IMR-90 (cell line): ENCODE measurements at regions not wholly inside any gene's neighbourhood (a gene's known extent, or its start where the extent isn't known, plus 50 kb on each side); places are given as distances from the start of the nearest gene placed in this dataset.
A peak's percentile ranks its signal among the peaks of the same experiment; 100 is the strongest.

ENCODE experiments used
- ATAC-seq: fragments of 200-7000 bp; cut with Tn5 transposase; 2 replicates; pipeline ENCODE4 v1.9.1; 2020; ENCODE audit warnings: low read depth, mild to moderate bottlenecking, moderate library complexity
- BruUV-seq: library from RNA; stranded (reverse); fragments of 400-500 nt; replicated peaks from 2 replicates; lab custom pipeline; 2021; lab: Mats Ljungman, UMichigan
- CTCF ChIA-PET: fragments of 300-600 bp; formaldehyde crosslinking; extraction: SDS; loops from one replicate; lab custom pipeline; 2021; ENCODE audit warnings: antibody characterized with exemption; lab: Yijun Ruan, JAX
- POLR2A ChIA-PET: fragments of 300-600 bp; sonication (Branson Sonifier 250); formaldehyde crosslinking; loops from one replicate; lab custom pipeline; 2022; ENCODE audit warnings: antibody characterized with exemption; ENCODE audit not compliant: unreplicated experiment; lab: Charles Lee
- DNase-seq: peaks from one replicate; pipeline ENCODE4 v3.0.0; 2013
- H2AFZ ChIP-seq: replicated peaks from 2 replicates; pipeline ENCODE3; 2013; ENCODE audit warnings: low read length, mild to moderate bottlenecking; ENCODE audit not compliant: poor library complexity
- H2AK5ac ChIP-seq: 2 replicates; pipeline ENCODE4 v1.6.1; 2013; ENCODE audit warnings: low read depth, low read length, inconsistent platforms
- H2AK9ac ChIP-seq: replicated peaks from 2 replicates; pipeline ENCODE3; 2013; ENCODE audit warnings: mild to moderate bottlenecking, low read depth, low read length, moderate library complexity; ENCODE audit not compliant: poor library complexity
- H2BK120ac ChIP-seq: 2 replicates; pipeline ENCODE4 v1.6.1; 2013; ENCODE audit warnings: low read depth, low read length, inconsistent platforms
- H2BK15ac ChIP-seq: 3 replicates; pipeline ENCODE4 v1.6.1; 2013; ENCODE audit warnings: low read depth, low read length, inconsistent platforms
- H2BK20ac ChIP-seq: 2 replicates; pipeline ENCODE4 v1.6.1; 2013; ENCODE audit warnings: low read depth, mild to moderate bottlenecking, inconsistent platforms, low read length, moderate library complexity
- H2BK5ac ChIP-seq: 2 replicates; pipeline ENCODE4 v1.6.1; 2013; ENCODE audit warnings: mild to moderate bottlenecking, low read depth, low read length, inconsistent platforms; ENCODE audit not compliant: poor library complexity, severe bottlenecking
- H3K14ac ChIP-seq: replicated peaks from 2 replicates; pipeline ENCODE4 v1.6.1; 2013; ENCODE audit warnings: low read depth, low read length, inconsistent platforms
- H3K18ac ChIP-seq: 2 replicates; pipeline ENCODE4 v1.6.1; 2013; ENCODE audit warnings: low read depth, low read length, control low read depth
- H3K23ac ChIP-seq: 2 replicates; pipeline ENCODE4 v1.6.1; 2013; ENCODE audit warnings: low read depth, low read length, inconsistent platforms
- H3K27ac ChIP-seq: 2 replicates; pipeline ENCODE4 v1.5.1; 2013; ENCODE audit warnings: mild to moderate bottlenecking, control low read depth, low read length; ENCODE audit not compliant: insufficient read depth
- H3K27me3 ChIP-seq: 2 replicates; pipeline ENCODE4 v1.6.1; 2013; ENCODE audit warnings: low read length; ENCODE audit not compliant: control insufficient read depth, insufficient read depth
- H3K36me3 ChIP-seq: 2 replicates; pipeline ENCODE4 v1.6.1; 2013; ENCODE audit warnings: low read length, mixed read lengths; ENCODE audit not compliant: control insufficient read depth, insufficient read depth
- H3K4ac ChIP-seq: 2 replicates; pipeline ENCODE4 v1.6.1; 2013; ENCODE audit warnings: low read depth, low read length, inconsistent platforms
- H3K4me1 ChIP-seq: 2 replicates; pipeline ENCODE4 v1.6.1; 2013; ENCODE audit warnings: low read length, mixed read lengths; ENCODE audit not compliant: control insufficient read depth, insufficient read depth
- H3K4me2 ChIP-seq: 2 replicates; pipeline ENCODE4 v1.6.1; 2013; ENCODE audit warnings: low read depth, mild to moderate bottlenecking, control low read depth, low read length, moderate library complexity
- H3K4me3 ChIP-seq: 2 replicates; pipeline ENCODE4 v1.5.1; 2013; ENCODE audit warnings: low read depth, mild to moderate bottlenecking, control low read depth, low read length, moderate library complexity; ENCODE audit not compliant: insufficient read depth
- H3K56ac ChIP-seq: 2 replicates; pipeline ENCODE4 v1.6.1; 2013; ENCODE audit warnings: low read length, inconsistent platforms; ENCODE audit not compliant: insufficient read depth; ENCODE audit errors: extremely low read depth
- H3K79me1 ChIP-seq, 2 experiments: 2 replicates each; pipeline ENCODE4 v1.6.1; 2013; ENCODE audit warnings: low read length in 2 of 2, inconsistent platforms in 1 of 2, low read depth in 1 of 2
- H3K9ac ChIP-seq: 2 replicates; pipeline ENCODE4 v1.6.1; 2013; ENCODE audit warnings: low read depth, low read length, control low read depth
- H3K9me1 ChIP-seq: 2 replicates; pipeline ENCODE4 v1.6.1; 2013; ENCODE audit warnings: low read length, inconsistent platforms; ENCODE audit not compliant: insufficient read depth
- H3K9me3 ChIP-seq: 2 replicates; pipeline ENCODE4 v1.6.1; 2013; ENCODE audit warnings: low read length; ENCODE audit not compliant: control insufficient read depth, insufficient read depth
- H4K20me1 ChIP-seq: 2 replicates; pipeline ENCODE4 v1.6.1; 2013; ENCODE audit warnings: low read length, inconsistent platforms; ENCODE audit not compliant: insufficient read depth
- H4K5ac ChIP-seq: 2 replicates; pipeline ENCODE4 v1.6.1; 2013; ENCODE audit warnings: mild to moderate bottlenecking, low read depth, low read length, control low read depth
- H4K8ac ChIP-seq, 2 experiments: 2 replicates each; pipeline ENCODE4 v1.6.1; 2013; ENCODE audit warnings: low read depth in 2 of 2, low read length in 2 of 2, control low read depth in 1 of 2, inconsistent platforms in 1 of 2
- H4K91ac ChIP-seq: 2 replicates; pipeline ENCODE4 v1.6.1; 2013; ENCODE audit warnings: low read depth, low read length, inconsistent platforms; ENCODE audit not compliant: insufficient read depth
- BHLHE40 ChIP-seq: fragments of 150-350 bp; IDR thresholded peaks from 2 replicates; pipeline ENCODE4 v1.6.1; 2016; ENCODE audit warnings: mild to moderate bottlenecking, low read depth, low read length
- CEBPB ChIP-seq: IDR thresholded peaks from 2 replicates; pipeline ENCODE4 v1.6.1; 2012; ENCODE audit warnings: low read depth, low read length, improper control_type of control experiment
- CHD1 ChIP-seq: IDR thresholded peaks from 2 replicates; pipeline ENCODE4 v1.6.1; 2012; ENCODE audit warnings: low read depth, low read length, improper control_type of control experiment
- CTCF ChIP-seq: conservative IDR thresholded peaks from 2 replicates; pipeline ENCODE4 v1.5.1; 2012; ENCODE audit warnings: mild to moderate bottlenecking, low read depth, low read length, improper control_type of control experiment
- FOS ChIP-seq: fragments of 150-350 bp; IDR thresholded peaks from 2 replicates; pipeline ENCODE4 v1.6.1; 2016; ENCODE audit warnings: low read depth, low read length
- MXI1 ChIP-seq: IDR thresholded peaks from 2 replicates; pipeline ENCODE4 v1.6.1; 2012; ENCODE audit warnings: low read depth, mild to moderate bottlenecking, low read length, moderate library complexity, borderline replicate concordance
- NFE2L2 ChIP-seq: fragments of 150-350 bp; IDR thresholded peaks from 2 replicates; pipeline ENCODE4 v1.6.1; 2016; ENCODE audit warnings: low read depth, mild to moderate bottlenecking, low read length
- POLR2A ChIP-seq: IDR thresholded peaks from 2 replicates; pipeline ENCODE4 v1.6.1; 2012; ENCODE audit warnings: mild to moderate bottlenecking, low read depth, low read length
- RAD21 ChIP-seq: IDR thresholded peaks from 2 replicates; pipeline ENCODE4 v1.6.1; 2012; ENCODE audit warnings: low read length, improper control_type of control experiment
- RCOR1 ChIP-seq: IDR thresholded peaks from 2 replicates; pipeline ENCODE4 v1.6.1; 2012; ENCODE audit warnings: mild to moderate bottlenecking, low read length, improper control_type of control experiment; ENCODE audit not compliant: insufficient replicate concordance
- RFX5 ChIP-seq: IDR thresholded peaks from 2 replicates; pipeline ENCODE4 v1.8.0; 2012; ENCODE audit warnings: low read depth, mild to moderate bottlenecking, low read length, moderate library complexity
- SMC3 ChIP-seq: fragments of 150-350 bp; IDR thresholded peaks from 2 replicates; pipeline ENCODE4 v1.6.1; 2016; ENCODE audit warnings: low read depth, mild to moderate bottlenecking, antibody characterized with exemption, low read length, moderate library complexity
- USF2 ChIP-seq: fragments of 150-350 bp; IDR thresholded peaks from 2 replicates; pipeline ENCODE4 v1.6.1; 2017; ENCODE audit warnings: mild to moderate bottlenecking, antibody characterized with exemption, low read length, low read depth
- WGBS, 2 experiments: methylation state at CpG; one replicate each; pipeline versions ENCODE4 v1.1.5 to v1.1.7; 2013; ENCODE audit warnings: missing lambda C conversion rate in 2 of 2; ENCODE audit not compliant: insufficient read length in 1 of 2; ENCODE audit errors: extremely low coverage in 2 of 2; 5-methylcytosine and 5-hydroxymethylcytosine counted together
- dilution Hi-C: fragments of 300-500 bp; cut with HindIII; formaldehyde crosslinking; loops from one replicate; pipeline ENCODE4 v1.14.3; 2018; ENCODE audit warnings: low sequenced_read_pairs; ENCODE audit not compliant: unreplicated experiment
- in situ Hi-C: fragments of 300-500 bp; cut with MboI; formaldehyde crosslinking; loops from 3 replicates; pipeline ENCODE4 v1.14.3; 2019; ENCODE audit warnings: low sequenced_read_pairs, inconsistent platforms, mixed read lengths
- intact Hi-C: fragments of 100-400 bp; cut with micrococcal nuclease; formaldehyde crosslinking; loops from 2 replicates; pipeline ENCODE4 v1.10.0; 2022

GRCh38 chr5:126364206-126364902 lies 58.9 kb upstream of the GRAMD2B start:
- Histone ChIP-seq H2BK20ac (peak overlapping the region; percentile 12; the same call in 1 of the 2 replicates), H3K9me1 (peaks cover 6% of the 10 kb centered on the region; the same call in 1 of the 2 replicates), H3K9me3 (no peaks in the 10 kb centered on the region), H4K8ac (peak overlapping the region in 1 of 2 experiments; percentile 75; a peak in 2 of 4 replicates), H3K4me2 (peak overlapping the region; percentile 51; the same call in 1 of the 2 replicates), H2BK5ac (peak overlapping the region; percentile 84), H2AK5ac (peak overlapping the region; percentile 67; the same call in 1 of the 2 replicates), H3K36me3 (no peaks in the 10 kb centered on the region), H3K27ac (peak overlapping the region; percentile 50; the same call in 1 of the 2 replicates), H3K14ac (peak overlapping the region; percentile 18), H3K18ac (peak overlapping the region; percentile 94), H3K23ac (peak overlapping the region; percentile 7; the same call in 1 of the 2 replicates), H2BK15ac (peak overlapping the region; percentile 86; the same call in 2 of the 3 replicates), H3K4me3 (no peak overlapping the region), H3K4me1 (peaks cover 8% of the 10 kb centered on the region), H3K56ac (no peak overlapping the region), H2AK9ac (no peak overlapping the region), H3K4ac (peak overlapping the region; percentile 58), H4K5ac (peak overlapping the region; percentile 90), H3K27me3 (no peaks in the 10 kb centered on the region), H2BK120ac (peak overlapping the region; percentile 52), H3K9ac (no peak overlapping the region), H2AFZ (peak overlapping the region; percentile 84), H3K79me1 (no peaks in the 10 kb centered on the region), H4K20me1 (no peaks in the 10 kb centered on the region), H4K91ac (peak overlapping the region; percentile 80)
- no peak for TF ChIP-seq USF2
- TF ChIP-seq SMC3 = no peak
- no peak for TF ChIP-seq POLR2A
- TF ChIP-seq CTCF = no peak
- TF ChIP-seq MXI1 = no peak
- TF ChIP-seq RCOR1 = no peak
- TF ChIP-seq NFE2L2 = no peak
- no peak for TF ChIP-seq RFX5
- no peak for TF ChIP-seq BHLHE40
- no peak for TF ChIP-seq CHD1
- TF ChIP-seq RAD21 = no peak
- TF ChIP-seq FOS = no peak
- TF ChIP-seq CEBPB = no peak
- in situ Hi-C loops (no loop called here), dilution Hi-C loops (no loop called here), intact Hi-C loops (no loop called here)
- no TSS peak for BruUV-seq
- peak; percentile 34 for DNase-seq
- WGBS, 2 experiments = no CpG with 5 or more reads among the region's 4 CpGs
- POLR2A ChIA-PET = no interaction called here
- CTCF ChIA-PET = interaction anchor here (0.6 kb wide), 1 partner anchor 37 kb away, joined by 3 read pairs; no protein-coding TSS in a partner anchor
- ATAC-seq = peak; percentile 74
